WI38 (cell line): ENCODE measurements at regions not wholly inside any gene's neighbourhood (a gene's known extent, or its start where the extent isn't known, plus 50 kb on each side); places are given as distances from the start of the nearest gene placed in this dataset.

Experiments used
- H3K4me3 ChIP-seq: 2 replicates; pipeline ENCODE4 v1.5.1; 2011; ENCODE audit warnings: low read depth, mild to moderate bottlenecking, control low read depth, low read length
- CTCF ChIP-seq: IDR thresholded peaks from 2 replicates; pipeline ENCODE4 v1.5.1; 2012; ENCODE audit warnings: low read depth, mild to moderate bottlenecking, control low read depth, low read length

GRCh38 chr4:178958725-178959440 is 1516.6 kb upstream of the AGA start:
- no peak for TF ChIP-seq CTCF
- no peak overlapping the region for H3K4me3 ChIP-seq

- H3K4me3 ChIP-seq = no peak overlapping the region
- TF ChIP-seq CTCF = no peak
These were observed 1521.3 kb upstream of the AGA start for GRCh38 chr4:178963446-178964045.

GRCh38 chr4:178966644-178967043 is 1524.4 kb upstream of the AGA start:
- no peak for TF ChIP-seq CTCF
- H3K4me3 ChIP-seq = no peak overlapping the region

- H3K4me3 ChIP-seq = no peak overlapping the region
- no peak for TF ChIP-seq CTCF
These were observed 1528.3 kb upstream of the AGA start for GRCh38 chr4:178970433-178971140.

GRCh38 chr4:178976861-178977260 is 1534.6 kb upstream of the AGA start:
- no peak for TF ChIP-seq CTCF
- H3K4me3 ChIP-seq = no peak overlapping the region

GRCh38 chr4:178993306-178993705 is 1551.1 kb upstream of the AGA start:
- TF ChIP-seq CTCF = no peak
- no peak overlapping the region for H3K4me3 ChIP-seq

- no peak for TF ChIP-seq CTCF
- no peak overlapping the region for H3K4me3 ChIP-seq
These were observed 1559.7 kb upstream of the AGA start for GRCh38 chr4:179001918-179002317.
